CD4-positive, alpha-beta memory T cell (primary cell): ENCODE measurements at regions not wholly inside any gene's neighbourhood (a gene's known extent, or its start where the extent isn't known, plus 50 kb on each side); places are given as distances from the start of the nearest gene placed in this dataset.

ENCODE experiments used
- CTCF ChIA-PET: fragments of 350-600 bp; sonication (Branson Sonifier 250); formaldehyde crosslinking; loops from one replicate; lab custom pipeline; 2021; ENCODE audit warnings: inconsistent platforms; ENCODE audit not compliant: partially characterized antibody; lab: Charles Lee
- POLR2A ChIA-PET: fragments of 350-600 bp; sonication (Branson Sonifier 250); formaldehyde crosslinking; loops from one replicate; lab custom pipeline; 2021; ENCODE audit not compliant: partially characterized antibody; lab: Charles Lee
- DNase-seq, 5 donors: peaks; one replicate each; pipeline versions ENCODE4 v3.0.0 to v3.0.0-alpha.2; 2020 to 2022; ENCODE audit warnings: mixed read lengths in 1 of 5
- H3K27ac ChIP-seq: one replicate; pipeline ENCODE4 v1.7.0; 2013; ENCODE audit warnings: low read depth, low read length
- H3K27me3 ChIP-seq: 2 replicates; pipeline ENCODE4 v1.7.0; 2013; ENCODE audit warnings: mild to moderate bottlenecking, low read length, moderate library complexity; ENCODE audit not compliant: insufficient read depth
- H3K36me3 ChIP-seq: 2 replicates; pipeline ENCODE4 v1.7.0; 2013; ENCODE audit warnings: mild to moderate bottlenecking, low read length, moderate library complexity; ENCODE audit not compliant: insufficient read depth
- H3K4me1 ChIP-seq: 2 replicates; pipeline ENCODE4 v1.7.0; 2013; ENCODE audit warnings: mild to moderate bottlenecking, low read length, moderate library complexity; ENCODE audit not compliant: insufficient read depth
- H3K4me3 ChIP-seq, 2 donors: one replicate each; pipeline ENCODE4 v1.7.0; 2013; ENCODE audit warnings: low read length in 2 of 2, mild to moderate bottlenecking in 1 of 2
- H3K9me3 ChIP-seq, 2 donors: one replicate each; pipeline ENCODE4 v1.7.0; 2013; ENCODE audit warnings: low read length in 2 of 2, control low read depth in 1 of 2; ENCODE audit not compliant: control insufficient read depth in 1 of 2
- H3K27ac Mint-ChIP-seq, 7 donors: one replicate each; pipeline ENCODE4 v1.8.0; 2020 to 2021; ENCODE audit warnings: mixed read lengths in 7 of 7, mild to moderate bottlenecking in 6 of 7, inconsistent platforms in 3 of 7, moderate library complexity in 3 of 7
- H3K27me3 Mint-ChIP-seq, 2 donors: one replicate each; pipeline ENCODE4 v1.8.0; 2020 to 2021; ENCODE audit warnings: mixed read lengths in 2 of 2
- H3K36me3 Mint-ChIP-seq, 2 donors: one replicate each; pipeline ENCODE4 v1.8.0; 2020 to 2021; ENCODE audit warnings: mixed read lengths in 2 of 2, inconsistent platforms in 1 of 2, mild to moderate bottlenecking in 1 of 2
- H3K4me1 Mint-ChIP-seq, 4 donors: one replicate each; pipeline ENCODE4 v1.8.0; 2020 to 2021; ENCODE audit warnings: mixed read lengths in 4 of 4, mild to moderate bottlenecking in 1 of 4
- H3K4me3 Mint-ChIP-seq, 8 donors: one replicate each; pipeline ENCODE4 v1.8.0; 2020 to 2021; ENCODE audit warnings: mixed read lengths in 8 of 8, mild to moderate bottlenecking in 7 of 8, moderate library complexity in 6 of 8, inconsistent platforms in 3 of 8
- H3K9me3 Mint-ChIP-seq, 8 donors: one replicate each; pipeline ENCODE4 v1.8.0; 2020 to 2021; ENCODE audit warnings: mixed read lengths in 8 of 8, mild to moderate bottlenecking in 5 of 8, inconsistent platforms in 3 of 8, moderate library complexity in 1 of 8
- intact Hi-C: fragments of 100-400 bp; cut with micrococcal nuclease; formaldehyde crosslinking; loops from one replicate; pipeline ENCODE4 v1.15.1; 2023

DNA sequence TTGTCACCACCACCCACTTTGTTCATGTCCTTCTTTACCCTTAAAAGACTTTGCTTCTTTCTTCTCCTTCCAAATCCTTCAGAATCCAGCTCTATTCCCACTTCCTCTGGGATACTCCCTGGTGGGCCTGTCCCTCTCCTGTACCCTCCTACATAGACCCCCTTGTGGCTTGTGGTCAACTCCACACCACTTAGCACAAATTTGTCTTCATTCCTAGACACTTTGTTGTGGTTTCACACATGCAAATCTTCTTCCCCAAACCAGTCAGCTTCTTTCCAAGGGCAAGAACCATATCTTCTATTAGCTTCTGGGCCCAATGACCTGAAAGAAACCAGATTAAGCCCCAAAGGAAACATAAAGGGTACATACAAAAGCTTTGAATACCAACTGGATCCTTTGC is 342.4 kb downstream of the TNS1 start:
- ChIA-PET CTCF (no interaction called here), POLR2A (no interaction called here)
- Histone ChIP-seq H3K36me3 (no peaks in the 10 kb centered on the region), H3K9me3 (no peaks in the 10 kb centered on the region), H3K4me3 (no peak overlapping the region), H3K27me3 (no peaks in the 10 kb centered on the region), H3K27ac (no peak overlapping the region), H3K4me1 (no peaks in the 10 kb centered on the region)
- peaks cover 0 to 2% (median 0%) of the 10 kb centered on the region in 8 donors for H3K9me3 Mint-ChIP-seq
- no peak for DNase-seq
- intact Hi-C loops: no loop called here
- H3K27me3 Mint-ChIP-seq: no peaks in the 10 kb centered on the region
- H3K4me3 Mint-ChIP-seq: no peak overlapping the region
- no peaks in the 10 kb centered on the region for H3K36me3 Mint-ChIP-seq
- H3K27ac Mint-ChIP-seq: no peak overlapping the region
- H3K4me1 Mint-ChIP-seq: peaks cover 3 to 18% (median 6%) of the 10 kb centered on the region in 4 donors

DNA sequence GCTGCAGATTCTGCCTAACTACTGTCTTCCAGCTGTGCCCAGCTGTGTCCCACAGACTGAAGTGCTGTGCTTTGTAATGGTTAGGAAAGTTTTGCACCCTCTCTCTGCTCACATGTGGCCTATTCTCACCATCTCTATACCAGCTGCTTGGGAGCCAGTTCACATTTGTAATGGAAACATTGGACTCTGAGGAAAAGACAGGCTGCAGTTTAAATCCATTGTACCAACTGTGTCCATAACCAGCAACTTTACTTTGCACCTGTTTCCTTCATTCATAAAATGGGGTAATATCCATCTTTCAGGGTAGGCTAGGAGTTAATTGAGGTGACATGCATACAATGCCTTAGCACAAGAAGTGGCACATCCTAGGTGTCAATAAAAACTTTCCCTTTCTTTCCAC is 344.0 kb downstream of the TNS1 start:
- CTCF ChIA-PET: no interaction called here
- intact Hi-C loops: no loop called here
- Histone ChIP-seq H3K36me3 (no peaks in the 10 kb centered on the region), H3K27me3 (no peaks in the 10 kb centered on the region), H3K9me3 (no peaks in the 10 kb centered on the region), H3K27ac (no peak overlapping the region), H3K4me3 (no peak overlapping the region), H3K4me1 (no peaks in the 10 kb centered on the region)
- Mint-ChIP-seq H3K27ac (no peak overlapping the region), H3K4me1 (peaks cover 3 to 18% (median 4%) of the 10 kb centered on the region in 4 donors), H3K36me3 (no peaks in the 10 kb centered on the region), H3K9me3 (peaks cover 0 to 2% (median 0%) of the 10 kb centered on the region in 8 donors), H3K4me3 (no peak overlapping the region), H3K27me3 (no peaks in the 10 kb centered on the region)
- POLR2A ChIA-PET: no interaction called here
- no peak for DNase-seq

DNA sequence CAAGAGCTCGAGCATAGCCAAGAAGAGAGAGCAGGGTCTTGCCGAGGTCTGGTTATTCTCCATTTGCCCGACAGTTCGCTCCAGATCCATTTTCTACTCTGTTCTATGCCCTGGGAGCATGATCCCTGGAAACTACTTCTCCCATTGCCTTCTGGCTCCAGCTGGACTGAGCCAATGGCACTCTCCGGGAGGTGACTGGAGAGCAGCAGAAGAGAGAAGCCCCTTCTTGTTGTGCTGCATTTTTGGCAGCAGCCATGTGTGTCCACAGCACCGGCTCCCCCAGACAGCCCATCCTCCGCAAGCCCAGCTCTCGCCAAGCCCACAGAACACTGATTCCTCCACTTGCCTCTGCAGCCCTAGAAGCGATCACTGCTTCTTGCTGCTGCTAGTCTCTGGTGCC is 345.5 kb downstream of the TNS1 start:
- POLR2A ChIA-PET: no interaction called here
- Mint-ChIP-seq H3K4me3 (no peak overlapping the region), H3K27ac (no peak overlapping the region), H3K4me1 (peaks cover 0 to 14% (median 3%) of the 10 kb centered on the region in 4 donors), H3K27me3 (no peaks in the 10 kb centered on the region), H3K9me3 (peaks cover 0 to 2% (median 0%) of the 10 kb centered on the region in 8 donors), H3K36me3 (no peaks in the 10 kb centered on the region)
- H3K27ac ChIP-seq: no peak overlapping the region
- no peak overlapping the region for H3K4me3 ChIP-seq
- no peaks in the 10 kb centered on the region for H3K9me3 ChIP-seq
- no peaks in the 10 kb centered on the region for H3K4me1 ChIP-seq
- no peaks in the 10 kb centered on the region for H3K36me3 ChIP-seq
- CTCF ChIA-PET: no interaction called here
- intact Hi-C loops: no loop called here
- DNase-seq: no peak
- no peaks in the 10 kb centered on the region for H3K27me3 ChIP-seq

DNA sequence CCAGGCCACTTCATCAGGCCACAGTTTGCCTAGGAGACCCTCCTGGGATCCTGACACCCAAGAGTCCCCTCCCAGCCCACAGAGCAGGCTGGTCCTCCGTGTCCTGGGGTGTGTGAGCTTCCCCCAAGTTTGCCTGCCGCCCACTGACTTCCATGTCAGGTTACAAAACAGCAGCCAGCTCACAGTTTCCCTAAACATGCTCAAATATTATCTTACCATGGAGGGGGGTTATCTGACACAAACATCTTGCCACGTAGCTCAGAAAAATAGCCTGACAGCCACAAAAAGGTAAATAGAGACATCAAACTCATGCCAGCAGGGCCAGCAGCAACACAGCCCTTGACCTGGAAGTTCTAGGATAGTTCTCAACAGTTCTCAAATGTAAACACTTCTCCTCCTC is 346.5 kb downstream of the TNS1 start:
- CTCF ChIA-PET: interaction anchor here (0.8 to 1.2 kb wide), 3 partner anchors 13 to 129 kb away, joined by 3 to 4 read pairs (median 3); no protein-coding TSS in a partner anchor
- peaks cover 0 to 2% (median 0%) of the 10 kb centered on the region in 8 donors for H3K9me3 Mint-ChIP-seq
- no peak overlapping the region for H3K4me3 ChIP-seq
- H3K4me1 Mint-ChIP-seq: peaks cover 0 to 11% (median 3%) of the 10 kb centered on the region in 4 donors
- POLR2A ChIA-PET: no interaction called here
- intact Hi-C loops: no loop called here
- no peaks in the 10 kb centered on the region for H3K27me3 ChIP-seq
- no peaks in the 10 kb centered on the region for H3K9me3 ChIP-seq
- no peak overlapping the region for H3K27ac ChIP-seq
- H3K27ac Mint-ChIP-seq: no peak overlapping the region
- no peak overlapping the region for H3K4me3 Mint-ChIP-seq
- no peaks in the 10 kb centered on the region for H3K4me1 ChIP-seq
- no peaks in the 10 kb centered on the region for H3K36me3 Mint-ChIP-seq
- DNase-seq: no peak
- no peaks in the 10 kb centered on the region for H3K27me3 Mint-ChIP-seq
- H3K36me3 ChIP-seq: no peaks in the 10 kb centered on the region

DNA sequence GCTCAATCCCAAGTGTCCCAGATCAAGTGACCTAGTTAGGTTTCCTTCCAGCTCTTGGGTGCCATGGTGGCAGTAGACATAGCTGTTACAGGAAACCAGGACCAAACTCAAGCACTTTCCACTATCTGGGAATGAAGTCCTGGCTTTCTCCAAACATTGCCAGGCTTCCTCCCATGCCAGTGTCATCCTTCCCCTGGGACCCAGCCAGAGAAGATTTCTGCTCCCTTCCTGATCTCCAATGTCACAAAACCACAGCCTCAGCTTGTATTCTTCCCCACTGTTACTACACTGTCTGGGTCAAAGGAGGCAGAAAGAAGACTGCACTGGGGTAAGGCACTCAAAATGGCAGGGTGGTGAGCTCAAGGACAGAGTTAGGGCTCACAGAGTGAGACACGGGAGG is 347.1 kb downstream of the TNS1 start:
- H3K27ac Mint-ChIP-seq: no peak overlapping the region

DNA sequence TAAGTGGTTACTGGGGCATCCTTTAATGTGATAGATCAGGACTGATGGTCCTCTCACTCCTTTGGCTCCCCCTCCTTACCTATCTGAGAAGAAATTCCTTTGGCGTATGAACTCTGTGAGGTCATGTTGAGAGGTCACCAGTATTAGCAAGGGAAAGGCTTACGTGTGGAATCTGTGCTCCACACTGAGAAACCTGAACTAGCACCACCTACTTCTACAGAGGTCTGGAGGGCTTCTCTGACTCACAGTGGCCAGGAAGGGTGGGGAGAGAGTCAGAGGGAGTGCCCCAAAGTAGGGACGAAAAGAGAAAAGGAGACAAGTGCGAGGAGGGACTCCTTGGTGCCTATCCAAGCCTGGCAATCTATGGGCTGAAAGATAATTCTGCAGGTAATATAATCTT is 348.6 kb downstream of the TNS1 start:
- peaks cover 0 to 3% (median 0%) of the 10 kb centered on the region in 4 donors for H3K4me1 Mint-ChIP-seq

More for the DNA sequence above, 347.1 kb downstream of the TNS1 start:
- DNase-seq: no peak
- Mint-ChIP-seq H3K27me3 (no peaks in the 10 kb centered on the region), H3K4me1 (peaks cover 0 to 5% (median 1%) of the 10 kb centered on the region in 4 donors), H3K9me3 (peaks cover 0 to 2% (median 0%) of the 10 kb centered on the region in 8 donors), H3K36me3 (no peaks in the 10 kb centered on the region), H3K4me3 (no peak overlapping the region)
- no peaks in the 10 kb centered on the region for H3K9me3 ChIP-seq
- intact Hi-C loops: no loop called here
- no peak overlapping the region for H3K27ac ChIP-seq
- no peaks in the 10 kb centered on the region for H3K36me3 ChIP-seq
- POLR2A ChIA-PET: no interaction called here
- CTCF ChIA-PET: interaction anchor here (0.8 to 1.2 kb wide), 4 partner anchors 9 to 129 kb away, joined by 3 to 4 read pairs (median 4); no protein-coding TSS in a partner anchor
- no peaks in the 10 kb centered on the region for H3K27me3 ChIP-seq
- H3K4me1 ChIP-seq: no peaks in the 10 kb centered on the region
- no peak overlapping the region for H3K4me3 ChIP-seq

DNA sequence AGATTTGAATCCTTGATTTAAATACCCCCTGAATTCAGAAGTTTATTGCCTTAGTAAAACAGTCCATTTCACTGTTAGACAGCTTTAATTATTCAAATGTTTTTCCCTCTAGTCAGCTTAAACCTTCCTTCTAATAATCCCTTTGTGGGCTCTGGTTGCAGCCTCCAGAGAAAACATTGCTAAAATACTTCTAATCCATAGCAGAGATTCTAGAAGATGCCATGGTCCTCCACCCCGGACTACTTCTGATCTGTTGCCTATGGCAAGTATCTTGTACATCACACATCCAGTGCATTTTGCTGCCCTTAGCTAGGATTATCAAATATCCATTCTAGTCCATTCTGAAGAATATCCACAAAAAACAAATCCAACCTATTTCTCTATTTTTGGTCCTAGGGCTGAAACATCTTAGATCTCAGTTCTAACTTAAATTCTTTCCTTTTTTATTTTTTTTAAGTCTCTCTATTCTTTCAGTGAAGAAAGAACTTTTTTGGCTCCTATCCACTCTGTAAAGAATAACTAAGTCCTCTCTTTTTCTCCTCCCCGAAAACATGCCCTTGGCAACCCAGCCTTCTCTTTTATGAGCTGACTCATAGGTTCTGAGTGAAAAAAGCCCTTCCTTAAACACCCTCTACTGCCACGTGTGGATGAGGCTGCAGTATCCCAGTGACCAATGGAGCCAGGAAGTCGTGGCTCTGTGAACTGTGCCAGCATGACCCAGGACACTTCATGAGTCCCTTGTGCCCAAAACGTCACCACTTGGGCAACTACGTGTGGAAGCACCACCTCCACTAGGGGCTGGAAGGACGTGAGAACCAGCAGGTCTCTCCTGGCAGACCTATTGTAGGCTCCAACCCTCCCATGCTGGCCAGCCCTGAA is 349.8 kb downstream of the TNS1 start:
- ChIA-PET CTCF (interaction anchor here (1.0 kb wide), 1 partner anchor 133 kb away, joined by 3 read pairs; no protein-coding TSS in a partner anchor), POLR2A (no interaction called here)
- Histone ChIP-seq H3K27ac (no peak overlapping the region), H3K9me3 (no peaks in the 10 kb centered on the region), H3K4me1 (no peaks in the 10 kb centered on the region), H3K4me3 (no peak overlapping the region), H3K36me3 (no peaks in the 10 kb centered on the region), H3K27me3 (no peaks in the 10 kb centered on the region)
- Mint-ChIP-seq H3K36me3 (no peaks in the 10 kb centered on the region), H3K27me3 (no peaks in the 10 kb centered on the region), H3K4me1 (peaks cover 0 to 3% (median 0%) of the 10 kb centered on the region in 4 donors), H3K9me3 (peaks cover 0 to 2% (median 0%) of the 10 kb centered on the region in 8 donors), H3K4me3 (no peak overlapping the region), H3K27ac (no peak overlapping the region)
- no peak for DNase-seq
- intact Hi-C loops: no loop called here

More for the DNA sequence above, 348.6 kb downstream of the TNS1 start:
- Mint-ChIP-seq H3K27ac (no peak overlapping the region), H3K36me3 (no peaks in the 10 kb centered on the region), H3K9me3 (peaks cover 0 to 2% (median 0%) of the 10 kb centered on the region in 8 donors), H3K27me3 (no peaks in the 10 kb centered on the region), H3K4me3 (no peak overlapping the region)
- POLR2A ChIA-PET: no interaction called here
- H3K4me1 ChIP-seq: no peaks in the 10 kb centered on the region
- no peaks in the 10 kb centered on the region for H3K36me3 ChIP-seq
- no peak overlapping the region for H3K4me3 ChIP-seq
- CTCF ChIA-PET: no interaction called here
- intact Hi-C loops: no loop called here
- H3K27ac ChIP-seq: no peak overlapping the region
- DNase-seq: no peak
- H3K27me3 ChIP-seq: no peaks in the 10 kb centered on the region
- H3K9me3 ChIP-seq: no peaks in the 10 kb centered on the region
